ENCODE measurements at regions not wholly inside any gene's neighbourhood (a gene's known extent, or its start where the extent isn't known, plus 50 kb on each side); places are given as distances from the start of the nearest gene placed in this dataset.

GRCh38 chr9:2465516-2465915 lies 156.1 kb upstream of the VLDLR start:
- TF ChIP-seq REST (IDR thresholded peaks at IDR 0.05; ENCODE audit: unreplicated experiment) = no peak
- TF ChIP-seq CTCF (conservative IDR thresholded peaks at IDR 0.05; ENCODE audit: low read depth in 2 of 2) = no peak
- no peak for TF ChIP-seq EZH2 (IDR thresholded peaks at IDR 0.05; ENCODE audit: low read depth, unreplicated experiment)
- no peak for TF ChIP-seq EZH2phosphoT487 (IDR thresholded peaks at IDR 0.05; ENCODE audit: unreplicated experiment)
- no peak for TF ChIP-seq POLR2AphosphoS5 (IDR thresholded peaks at IDR 0.05; ENCODE audit: low read depth)
- TF ChIP-seq STAT1 (IDR thresholded peaks at IDR 0.05; ENCODE audit: unreplicated experiment) = no peak
- no peak for TF ChIP-seq ZNF331 (CRISPR knock-in tag; IDR thresholded peaks at IDR 0.05; ENCODE audit: low read depth)
- no peak for TF ChIP-seq CREB1 (CRISPR knock-in tag; IDR thresholded peaks at IDR 0.05; ENCODE audit: low read depth)
- TF ChIP-seq ZNF114 (CRISPR knock-in tag; IDR thresholded peaks at IDR 0.05) = no peak
- no peak for TF ChIP-seq JUNB (IDR thresholded peaks at IDR 0.05; ENCODE audit: unreplicated experiment)
